GM19395 (cell line): ENCODE measurements at regions not wholly inside any gene's neighbourhood (a gene's known extent, or its start where the extent isn't known, plus 50 kb on each side); places are given as distances from the start of the nearest gene placed in this dataset.
"Not testable (repeated sequence)": the region's sequence is repeated elsewhere in the genome, so short reads cannot be mapped to it uniquely, and the experiment has no call there.

Source experiments
- ATAC-seq: cut with Tn5 transposase; IDR thresholded peaks from one replicate; pipeline ENCODE4 v1.9.1; 2021; ENCODE audit warnings: mild to moderate bottlenecking, moderate library complexity; ENCODE audit not compliant: unreplicated experiment

DNA sequence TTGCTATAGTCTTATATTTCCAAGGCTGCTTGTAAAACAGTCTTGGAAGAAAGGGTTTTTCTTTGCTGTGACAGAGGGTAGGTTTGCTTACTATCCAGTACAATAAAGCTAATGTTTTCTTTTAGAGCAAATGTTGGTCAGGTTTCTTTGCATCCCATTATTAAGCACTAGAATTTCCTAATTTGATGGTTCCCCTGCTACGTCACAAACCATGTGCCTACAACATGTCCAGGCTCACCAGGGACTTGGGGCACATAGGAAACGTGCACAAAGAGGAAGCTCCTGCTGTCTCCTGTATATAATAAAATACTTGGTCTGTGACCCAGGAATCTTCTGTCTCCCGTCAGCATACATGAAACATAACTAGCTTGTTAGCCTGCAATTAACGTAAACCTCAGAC, 486.3 kb upstream of the LRFN5 start:
- ATAC-seq: no peak

DNA sequence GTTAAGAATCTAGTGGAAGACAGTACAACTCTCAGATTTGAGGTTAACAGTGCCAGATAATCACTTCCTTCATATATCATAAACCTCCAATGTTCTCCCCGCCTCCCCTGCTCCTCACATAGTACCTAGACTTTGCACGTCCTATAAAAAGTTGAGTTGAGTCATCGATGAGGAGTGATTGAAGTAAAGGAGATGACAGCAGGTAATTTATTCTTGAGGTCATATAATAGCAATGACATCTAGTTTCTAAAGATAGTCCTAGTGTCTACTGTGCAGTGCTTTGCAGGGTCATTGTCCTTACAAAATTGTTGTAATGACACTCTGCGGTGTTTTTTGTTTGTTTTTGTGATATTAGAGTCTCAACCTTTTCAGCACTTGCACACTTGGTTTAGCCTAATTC, 510.5 kb upstream of the LRFN5 start:
- ATAC-seq: no peak

DNA sequence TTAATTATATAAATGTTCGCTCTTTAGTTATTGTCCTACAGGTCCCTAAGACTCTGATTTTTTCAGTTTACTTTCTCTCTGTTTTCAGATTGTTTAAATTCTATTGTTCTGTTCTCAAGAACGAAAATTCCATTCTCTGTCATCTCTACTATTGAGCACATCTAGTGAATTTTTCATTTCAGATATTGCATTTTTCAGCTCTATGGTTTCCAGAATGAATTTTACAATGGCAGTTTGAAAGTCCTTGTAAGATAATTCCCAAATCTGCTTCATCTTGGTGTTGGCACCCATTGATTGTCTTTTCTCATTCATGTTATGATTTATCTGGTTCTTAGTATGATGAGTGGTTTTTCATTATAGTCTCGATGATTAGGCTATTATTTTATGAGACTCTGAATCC, 519.6 kb upstream of the LRFN5 start:
- ATAC-seq: no peak

DNA sequence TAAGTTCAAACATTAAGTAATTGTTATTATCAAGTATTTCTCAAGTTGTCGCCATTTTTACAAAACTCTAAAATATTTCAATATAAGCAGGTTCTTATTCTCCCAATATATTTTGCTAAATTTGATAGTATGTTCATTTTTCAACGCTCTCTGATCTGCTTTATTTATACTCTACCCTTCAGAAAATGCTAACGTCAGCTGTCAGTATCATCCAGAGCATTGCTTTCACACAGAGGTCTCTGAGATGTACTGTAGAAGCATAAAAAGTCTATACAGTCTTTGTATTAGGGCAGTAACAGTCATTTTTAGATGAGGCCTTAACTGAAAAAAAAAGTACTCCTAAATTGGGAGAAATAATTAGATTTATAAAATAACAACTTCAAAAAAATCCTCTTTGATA, 533.1 kb upstream of the LRFN5 start:
- no peak for ATAC-seq

DNA sequence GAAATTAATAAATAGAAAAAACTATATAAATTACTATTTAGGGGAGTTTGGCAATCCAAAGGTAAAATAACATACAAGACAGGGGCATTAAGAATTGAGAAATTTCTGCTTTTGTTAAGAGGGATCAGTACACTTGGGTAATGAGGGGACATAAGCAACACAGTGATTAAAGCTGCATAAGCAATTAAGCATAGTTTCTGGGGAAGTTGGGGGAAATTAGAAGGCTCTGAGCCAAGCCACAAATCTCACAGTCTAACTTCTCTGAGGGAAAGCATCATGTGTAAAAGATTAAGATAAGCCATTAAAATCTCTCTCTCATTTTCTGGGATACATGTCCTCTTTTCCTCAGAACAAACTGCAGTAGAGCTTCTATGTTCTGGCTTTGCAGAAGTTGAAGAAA, 533.9 kb upstream of the LRFN5 start:
- no peak for ATAC-seq

DNA sequence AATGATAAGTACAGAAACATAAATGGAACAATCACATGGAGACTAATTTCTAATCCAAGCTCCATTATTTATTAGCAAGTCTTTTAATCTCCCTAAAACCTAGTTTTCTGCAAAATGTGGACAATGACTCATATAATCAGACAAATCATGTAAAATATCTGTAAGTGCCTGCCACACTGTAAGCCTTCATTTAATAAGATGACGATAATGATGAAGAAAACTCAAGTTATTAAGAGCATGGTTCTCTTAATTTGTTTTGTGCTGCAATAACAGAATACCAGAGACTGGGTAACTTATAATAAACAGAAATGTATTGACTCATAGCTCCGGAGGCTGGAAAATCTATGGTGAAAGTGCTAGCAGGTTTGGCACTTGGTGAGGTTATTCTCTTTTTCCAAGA, 535.3 kb upstream of the LRFN5 start:
- ATAC-seq: no peak

DNA sequence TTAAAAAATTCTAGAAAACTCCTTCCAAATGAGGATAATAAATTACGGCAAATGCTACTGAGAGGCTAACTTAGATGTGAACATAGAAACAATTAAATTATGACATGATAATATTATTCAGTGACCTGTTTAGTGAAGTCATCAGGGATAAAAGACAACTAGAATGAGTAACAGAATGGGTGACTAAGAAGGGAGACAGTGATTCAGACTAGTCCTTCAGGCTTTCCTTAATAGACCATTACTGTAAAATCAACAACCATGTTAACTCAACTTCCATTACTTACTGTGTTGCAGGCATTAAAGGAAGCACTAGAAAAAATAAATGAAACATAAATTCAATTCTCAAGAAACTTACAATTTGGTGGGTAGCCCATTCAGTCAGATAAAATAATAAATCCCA, 543.9 kb upstream of the LRFN5 start:
- no peak for ATAC-seq

DNA sequence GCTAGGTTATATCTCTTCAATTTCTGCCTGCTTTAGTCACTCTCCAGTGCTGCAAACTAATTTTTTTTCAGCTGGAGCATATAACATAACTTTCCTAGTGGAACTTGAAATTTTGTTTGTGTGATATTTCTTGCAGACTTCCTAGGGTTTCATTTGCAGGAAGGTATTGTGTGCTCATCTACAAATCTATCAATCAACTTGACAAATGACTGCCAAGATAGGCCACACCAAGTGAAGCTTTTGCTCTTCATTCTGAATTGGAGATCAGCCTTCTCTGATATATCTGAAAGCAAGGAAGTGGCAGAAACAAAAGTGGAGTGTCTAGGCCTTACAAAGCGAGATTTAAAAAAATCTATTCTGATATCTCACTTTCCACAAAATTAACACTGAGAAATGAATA, 551.1 kb upstream of the LRFN5 start:
- ATAC-seq: no peak

DNA sequence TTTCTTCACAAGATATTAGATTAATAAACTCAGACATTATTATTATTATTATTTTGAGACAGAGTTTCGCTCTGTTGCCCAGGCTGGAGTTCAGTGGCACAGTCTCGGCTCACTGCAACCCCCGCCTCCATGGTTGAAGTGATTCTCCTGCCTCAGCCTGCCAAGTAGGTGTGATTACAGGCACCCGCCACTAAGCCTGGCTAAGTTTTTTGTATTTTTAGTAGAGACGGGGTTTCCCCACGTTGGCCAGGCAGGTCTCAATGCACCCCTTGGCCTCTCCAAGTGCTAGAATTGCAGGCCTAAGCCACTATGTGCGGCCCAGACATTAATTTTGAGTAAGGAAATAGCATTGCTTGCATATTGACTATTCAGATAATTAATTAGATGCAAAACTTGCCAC, 554.9 kb upstream of the LRFN5 start:
- no peak for ATAC-seq

DNA sequence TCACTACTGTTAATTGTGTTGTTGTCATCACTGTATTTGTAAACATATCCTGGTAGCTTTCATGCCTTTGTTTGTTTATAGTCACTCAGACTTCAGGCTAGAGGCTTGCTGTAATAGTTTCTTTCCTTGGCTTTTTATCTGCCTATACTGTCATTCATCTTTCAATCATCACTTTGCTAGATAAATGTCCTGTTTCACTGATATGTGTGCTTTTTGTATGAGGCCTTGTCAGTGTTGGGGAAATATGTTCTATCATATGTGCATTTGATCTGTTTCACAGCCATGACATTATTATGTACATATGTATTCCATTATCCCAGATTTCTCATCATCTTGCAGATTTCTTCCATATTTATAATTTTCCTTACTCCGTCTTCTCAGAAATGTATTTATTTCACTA, 558.9 kb upstream of the LRFN5 start:
- no peak for ATAC-seq

DNA sequence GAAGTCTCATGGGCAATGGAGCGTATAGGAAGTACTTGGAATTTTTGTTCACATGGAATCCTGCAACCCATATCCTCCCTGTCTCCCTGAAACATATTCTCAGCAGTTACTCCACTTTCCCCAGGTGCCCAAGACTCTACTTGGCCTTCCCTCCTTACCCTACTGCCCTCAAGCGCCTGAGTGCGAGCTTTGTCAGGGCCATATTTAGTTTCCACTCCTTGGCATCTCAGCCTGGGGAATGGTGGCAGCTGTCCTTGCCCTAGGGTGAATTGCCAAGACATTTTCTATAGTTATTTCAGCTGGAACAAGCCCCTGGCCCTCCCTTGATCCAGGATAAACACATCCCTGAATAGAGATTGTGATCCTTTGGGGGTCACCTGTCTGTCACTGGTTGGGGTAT, 569.3 kb upstream of the LRFN5 start:
- ATAC-seq: no peak

DNA sequence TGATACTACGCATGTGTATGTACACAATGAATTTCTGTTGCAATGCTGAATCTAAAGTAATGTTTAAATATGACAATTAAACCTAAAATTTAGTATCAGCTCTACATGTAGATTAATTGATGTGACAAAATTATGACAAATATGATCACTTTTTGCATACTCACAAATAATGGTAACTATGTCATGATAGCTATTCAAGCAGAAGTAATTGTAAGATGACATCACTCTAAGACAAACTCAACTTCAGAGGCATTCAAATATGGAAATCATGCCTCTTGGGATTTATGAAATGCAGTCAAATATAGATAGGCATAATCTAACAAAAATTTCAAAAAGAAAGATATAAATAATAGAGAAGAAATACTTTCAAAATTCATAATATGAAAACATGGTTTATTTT, 571.7 kb upstream of the LRFN5 start:
- ATAC-seq: no peak

DNA sequence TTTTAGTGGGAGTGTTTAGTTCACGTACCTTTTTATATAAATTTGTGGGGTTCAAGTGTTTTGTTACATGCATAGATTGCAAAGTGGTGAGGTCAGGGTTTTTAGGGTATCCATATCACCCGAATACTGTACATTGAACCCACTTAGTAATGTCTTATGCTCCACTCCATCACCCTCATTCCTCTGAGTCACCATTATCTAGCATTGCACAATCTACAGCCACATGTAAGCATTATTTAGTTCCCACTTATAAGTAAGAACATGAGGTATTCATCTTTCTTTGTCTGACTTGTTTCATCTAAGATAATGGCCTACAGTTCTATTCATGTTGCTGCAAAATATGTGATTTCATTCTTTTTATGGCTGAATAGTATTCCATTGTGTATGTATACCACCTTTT, 583.7 kb upstream of the LRFN5 start:
- no peak for ATAC-seq

DNA sequence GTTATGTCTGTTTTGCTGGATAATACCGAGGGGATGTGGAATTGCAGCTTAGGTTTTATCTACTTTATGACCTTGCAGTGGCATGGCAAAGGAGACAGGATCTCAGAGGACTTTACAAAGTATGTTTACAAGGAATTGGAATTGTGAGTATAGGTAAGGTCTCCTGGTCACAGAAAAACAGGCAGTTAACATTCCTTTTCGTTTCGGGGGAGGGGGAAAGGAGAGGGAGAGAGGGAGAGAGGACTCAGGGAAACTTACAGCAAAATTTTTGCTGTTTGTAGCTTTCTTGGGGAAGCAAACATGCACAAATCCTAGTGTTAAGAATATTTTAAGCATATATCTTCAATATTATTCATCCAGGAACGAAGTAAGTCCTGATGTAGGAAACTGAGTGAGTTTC, 590.5 kb upstream of the LRFN5 start:
- no peak for ATAC-seq

DNA sequence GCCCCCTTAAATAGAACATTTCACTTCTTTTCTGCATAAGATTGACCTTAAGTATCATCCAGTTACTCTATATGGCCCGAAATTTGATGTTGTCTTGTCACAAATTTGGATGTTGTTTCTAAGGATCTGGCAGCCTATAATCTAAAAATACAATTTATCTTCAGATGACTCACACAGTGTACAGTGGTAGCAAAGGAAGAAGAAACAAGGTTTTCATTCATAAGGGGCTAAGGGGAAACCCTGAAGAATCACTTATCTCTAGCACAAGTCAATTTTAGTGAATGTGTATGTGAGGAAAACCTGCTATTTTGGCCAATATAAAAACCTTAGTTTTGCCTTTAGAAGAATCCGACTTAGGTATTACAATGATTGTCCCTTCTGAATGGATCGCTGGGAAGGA, 606.3 kb upstream of the LRFN5 start:
- no peak for ATAC-seq

DNA sequence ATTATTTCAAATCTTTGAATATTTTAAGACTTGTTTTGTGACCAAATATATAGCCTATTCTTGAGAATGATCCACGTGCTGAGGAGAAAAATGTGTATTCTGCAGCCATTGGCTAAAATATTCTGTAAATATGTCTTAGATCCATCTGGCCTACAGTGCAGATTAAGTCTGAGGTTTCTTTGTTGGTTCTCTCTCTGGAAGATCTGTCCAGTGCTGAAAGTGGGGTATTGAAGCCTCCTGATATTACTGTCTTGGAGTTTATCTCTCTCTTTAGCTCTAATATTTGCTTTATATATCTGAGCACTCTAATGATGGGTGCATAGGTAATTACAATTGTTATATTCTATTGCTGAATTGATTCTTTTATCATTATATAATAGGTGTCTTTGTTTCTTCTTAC, 617.4 kb upstream of the LRFN5 start:
- ATAC-seq: no peak

DNA sequence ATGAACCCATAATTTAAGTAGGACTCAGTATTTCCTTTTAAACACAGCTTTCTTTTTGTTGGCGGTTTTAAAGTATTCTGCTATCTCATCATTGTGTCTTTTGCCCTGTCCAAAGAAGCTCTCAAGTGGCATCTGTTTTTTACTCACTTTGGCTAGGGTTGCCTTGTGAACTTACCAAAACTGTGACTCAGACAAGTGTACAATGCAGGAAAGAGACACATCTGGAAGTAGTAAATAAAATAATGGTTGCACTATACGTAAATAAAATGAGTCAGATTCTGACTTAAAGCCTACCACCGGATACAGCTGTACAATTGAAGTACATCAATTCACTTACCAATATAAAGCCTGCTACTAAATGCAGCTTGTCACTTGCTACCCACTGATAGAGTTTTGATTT, 619.2 kb upstream of the LRFN5 start:
- ATAC-seq: no peak

DNA sequence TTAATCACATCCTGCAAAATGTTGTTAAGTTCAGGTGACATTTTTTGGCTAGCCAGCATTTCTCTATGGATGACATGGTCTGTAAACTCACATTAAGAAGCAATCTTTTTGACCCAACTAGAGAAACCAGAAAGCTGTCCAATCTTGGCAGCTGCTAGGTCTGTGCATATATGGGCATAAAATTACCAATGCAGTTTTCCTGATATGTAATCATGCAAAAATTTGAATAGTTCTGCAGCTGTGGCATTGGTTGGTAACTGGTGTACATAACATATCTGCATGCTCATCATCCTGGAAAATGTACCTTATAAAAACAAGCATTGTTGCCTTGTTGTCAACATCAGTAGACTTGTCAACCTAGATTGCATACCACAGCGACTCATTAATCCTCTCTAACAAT, 620.0 kb upstream of the LRFN5 start:
- no peak for ATAC-seq

DNA sequence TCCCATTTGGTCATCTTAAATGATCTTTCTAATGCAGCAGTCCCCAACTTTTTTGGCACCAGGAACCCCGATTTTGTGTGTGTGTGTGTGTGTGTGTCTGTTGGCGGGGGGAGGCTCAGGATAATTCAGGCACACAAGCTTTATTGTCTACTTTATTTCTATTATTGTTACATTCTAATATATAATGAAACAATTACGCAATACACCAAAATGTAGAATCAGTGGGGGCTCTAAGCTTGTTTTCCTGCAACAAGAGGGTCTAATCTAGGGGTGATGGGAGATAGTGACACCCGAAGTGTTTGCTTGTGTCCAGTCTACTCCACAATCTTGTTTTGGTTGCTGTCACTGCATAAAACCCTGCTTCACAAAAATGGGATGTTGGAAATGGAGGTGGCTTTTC, 621.1 kb upstream of the LRFN5 start:
- ATAC-seq: no peak

DNA sequence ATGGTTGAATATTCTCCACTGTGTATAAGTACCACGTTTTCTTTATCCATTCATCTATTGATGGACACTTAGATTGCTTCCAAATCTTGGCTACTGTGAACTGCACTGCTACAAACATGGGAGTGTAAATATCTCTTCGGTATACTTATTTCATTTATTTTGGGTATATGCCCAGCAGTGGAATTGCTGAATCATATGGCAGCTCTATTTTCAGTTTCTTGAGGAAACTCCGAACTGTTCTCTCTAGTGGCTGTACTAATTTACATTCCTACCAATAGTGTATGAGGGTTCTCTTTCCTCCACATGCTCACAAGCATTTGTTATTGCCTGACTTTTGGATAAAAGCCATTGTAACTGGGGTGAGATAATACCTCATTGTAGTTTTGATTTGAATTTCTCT, 623.1 kb upstream of the LRFN5 start:
- no peak for ATAC-seq

DNA sequence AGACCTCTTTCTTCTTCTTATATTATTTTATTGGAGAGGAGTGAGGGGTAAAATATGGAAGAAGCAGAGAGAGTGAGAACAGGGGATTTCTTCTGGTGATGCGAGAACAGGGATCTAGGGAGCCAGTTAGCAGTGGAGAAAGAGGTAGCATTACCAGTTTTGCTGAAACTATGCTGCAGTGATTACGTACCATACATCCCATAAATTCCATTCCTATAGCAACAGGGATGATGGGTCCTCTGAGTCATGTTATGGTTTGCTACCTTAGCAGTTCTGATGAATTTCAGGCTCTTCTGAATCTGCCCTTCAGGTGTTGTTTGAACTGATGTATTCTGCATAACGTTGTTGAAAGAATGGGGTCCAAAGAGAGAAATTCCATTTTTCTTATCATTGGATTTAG, 625.4 kb upstream of the LRFN5 start:
- ATAC-seq: no peak

DNA sequence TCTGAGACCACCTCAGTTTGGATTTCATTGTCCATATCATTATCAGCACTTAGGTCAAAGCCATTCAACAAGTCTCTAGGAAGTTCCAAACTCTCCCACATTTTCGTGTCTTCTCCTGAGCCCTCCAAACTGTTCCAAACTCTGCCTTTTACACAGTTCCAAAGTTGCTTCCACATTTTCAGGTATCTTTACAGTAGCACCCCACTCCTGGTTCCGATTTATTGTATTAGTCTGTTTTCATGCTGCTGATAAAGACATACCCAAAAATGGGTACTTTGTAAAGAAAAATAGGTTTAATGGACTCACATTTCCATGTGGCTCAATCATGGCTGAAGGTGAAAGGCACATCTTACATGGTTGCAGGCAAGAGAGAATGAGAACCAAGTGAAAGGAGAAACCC, 646.4 kb upstream of the LRFN5 start:
- not testable (repeated sequence) for ATAC-seq

DNA sequence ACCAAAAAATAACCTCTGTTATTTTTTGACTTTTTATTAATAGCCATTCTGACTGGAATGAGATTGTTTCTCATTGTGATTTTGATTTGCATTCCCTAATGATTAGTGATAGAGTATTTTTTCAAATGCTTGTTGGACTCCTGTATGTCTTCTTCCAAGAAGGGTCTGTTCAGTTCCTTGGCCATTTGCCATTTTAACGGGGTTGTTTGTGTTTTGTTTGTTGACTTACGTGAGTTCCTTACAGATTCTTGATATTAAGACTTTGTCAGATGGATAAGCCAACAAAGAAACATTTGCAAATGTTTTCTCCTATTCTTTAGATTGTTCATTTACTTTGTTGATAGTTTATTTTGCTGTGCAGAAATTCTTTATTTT, 651.6 kb upstream of the LRFN5 start:
- no peak for ATAC-seq

DNA sequence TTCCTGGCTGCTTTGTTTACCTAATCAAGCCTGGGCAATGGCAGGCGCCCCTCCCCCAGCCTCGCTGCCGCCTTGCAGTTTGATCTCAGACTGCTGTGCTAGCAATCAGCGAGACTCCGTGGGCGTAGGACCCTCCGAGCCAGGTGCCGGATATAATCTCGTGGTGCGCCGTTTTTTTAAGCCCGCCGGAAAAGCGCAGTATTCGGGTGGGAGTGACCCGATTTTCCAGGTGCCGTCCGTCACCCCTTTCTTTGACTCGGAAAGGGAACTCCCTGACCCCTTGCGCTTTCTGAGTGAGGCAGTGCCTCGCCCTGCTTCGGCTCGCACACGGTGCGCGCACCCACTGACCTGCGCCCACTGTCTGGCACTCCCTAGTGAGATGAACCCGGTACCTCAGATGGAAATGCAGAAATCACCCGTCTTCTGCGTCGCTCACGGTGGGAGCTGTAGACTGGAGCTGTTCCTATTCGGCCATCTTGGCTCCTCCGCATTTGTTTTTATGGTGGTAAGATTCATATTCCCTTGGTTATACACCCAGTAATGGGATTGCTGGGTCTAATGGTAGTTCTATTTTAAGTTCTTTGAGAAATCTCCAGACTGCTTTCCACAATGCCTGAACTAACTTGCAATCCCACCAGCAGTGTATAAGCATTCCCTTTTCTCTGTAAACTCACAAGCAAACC, 652.1 kb upstream of the LRFN5 start:
- not testable (repeated sequence) for ATAC-seq
